SW480 (cell line): ENCODE measurements at regions not wholly inside any gene's neighbourhood (a gene's known extent, or its start where the extent isn't known, plus 50 kb on each side); places are given as distances from the start of the nearest gene placed in this dataset.
"Not testable (repeated sequence)": the region's sequence is repeated elsewhere in the genome, so short reads cannot be mapped to it uniquely, and the experiment has no call there.

Source experiments
- DNase-seq: peaks from one replicate; pipeline ENCODE4 v3.0.0-alpha.2; 2016; ENCODE audit warnings: low spot score

- no peak for DNase-seq
Measured at GRCh38 chr16:51852892-51853291, 694.1 kb downstream of the TOX3 start.

- no peak for DNase-seq
Measured at GRCh38 chr16:51851111-51851510, 695.8 kb downstream of the TOX3 start.

GRCh38 chr16:51849715-51850114, 697.2 kb downstream of the TOX3 start:
- DNase-seq = no peak

GRCh38 chr16:51845586-51846305, 694.7 kb upstream of the SALL1 start:
- DNase-seq = no peak

GRCh38 chr16:51839727-51840462, 688.8 kb upstream of the SALL1 start:
- DNase-seq = peak; percentile 90

- no peak for DNase-seq
Measured at GRCh38 chr16:51834794-51835193, 683.7 kb upstream of the SALL1 start.

- DNase-seq = no peak
Measured at GRCh38 chr16:51834133-51834532, 683.1 kb upstream of the SALL1 start.

- no peak for DNase-seq
Measured at GRCh38 chr16:51831595-51832367, 680.7 kb upstream of the SALL1 start.

- DNase-seq = not testable (repeated sequence)
Measured at GRCh38 chr16:51831034-51831433, 680.0 kb upstream of the SALL1 start.

- DNase-seq = no peak
Measured at GRCh38 chr16:51825779-51826178, 674.7 kb upstream of the SALL1 start.

- DNase-seq = no peak
Measured at GRCh38 chr16:51822471-51822870, 671.4 kb upstream of the SALL1 start.

GRCh38 chr16:51821527-51821926, 670.5 kb upstream of the SALL1 start:
- DNase-seq = no peak

- no peak for DNase-seq
Measured at GRCh38 chr16:51820176-51820575, 669.1 kb upstream of the SALL1 start.

- DNase-seq = peak; percentile 32
Measured at GRCh38 chr16:51818342-51818944, 667.4 kb upstream of the SALL1 start.

GRCh38 chr16:51816929-51817328, 665.9 kb upstream of the SALL1 start:
- no peak for DNase-seq

- no peak for DNase-seq
Measured at GRCh38 chr16:51815523-51815922, 664.5 kb upstream of the SALL1 start.

GRCh38 chr16:51814617-51815016, 663.5 kb upstream of the SALL1 start:
- DNase-seq = no peak

- DNase-seq = no peak
Measured at GRCh38 chr16:51813609-51814008, 662.5 kb upstream of the SALL1 start.

GRCh38 chr16:51812945-51813344, 661.9 kb upstream of the SALL1 start:
- no peak for DNase-seq

GRCh38 chr16:51807551-51807950, 656.5 kb upstream of the SALL1 start:
- no peak for DNase-seq

GRCh38 chr16:51801635-51802034, 650.6 kb upstream of the SALL1 start:
- DNase-seq = no peak

GRCh38 chr16:51797669-51798259, 646.7 kb upstream of the SALL1 start:
- DNase-seq = no peak
